ENCODE measurements at regions not wholly inside any gene's neighbourhood (a gene's known extent, or its start where the extent isn't known, plus 50 kb on each side); places are given as distances from the start of the nearest gene placed in this dataset.
A peak's percentile ranks its signal among the peaks of the same experiment; 100 is the strongest.

- no peak for FAIRE-seq
- TF ChIP-seq CHD2 (IDR thresholded peaks at IDR 0.05; ENCODE audit: low read length, partially characterized antibody), result no peak
- TF ChIP-seq ESRRA (IDR thresholded peaks at IDR 0.05; ENCODE audit: borderline replicate concordance, low read length), result no peak
- no peak for TF ChIP-seq SREBF2 (IDR thresholded peaks at IDR 0.05)
- TF ChIP-seq POLR2A (IDR thresholded peaks at IDR 0.05; ENCODE audit: low read length), result no peak
- TF ChIP-seq HOXB5 (CRISPR knock-in tag; IDR thresholded peaks at IDR 0.05), result no peak
- TF ChIP-seq MAZ (IDR thresholded peaks at IDR 0.05; ENCODE audit: borderline replicate concordance, low read depth, low read length), result no peak
- no peak for TF ChIP-seq NFE2L2 (conservative IDR thresholded peaks at IDR 0.05; ENCODE audit: low read length)
- TF ChIP-seq FOSB (CRISPR knock-in tag; IDR thresholded peaks at IDR 0.05), result no peak
- TF ChIP-seq BCL3 (IDR thresholded peaks at IDR 0.05), result no peak
- TF ChIP-seq ZSCAN20 (CRISPR knock-in tag; IDR thresholded peaks at IDR 0.05), result no peak
- TF ChIP-seq NPAS2 (CRISPR knock-in tag; IDR thresholded peaks at IDR 0.05; ENCODE audit: borderline replicate concordance), result no peak
- Histone ChIP-seq H3K4me3 (no peak overlapping the region), H3K4me1 (no peaks in the 10 kb centered on the region), H3K4me2 (no peak overlapping the region), H3K9me3 (no peaks in the 10 kb centered on the region), H3K27ac (0 out of 6 replicates have a peak overlapping the region, but pooled peaks of 1 of the 2 experiments have one; percentile 14)
- ChIA-PET POLR2A (no interaction called here), CTCF (interaction anchor here (1.2 kb wide), 1 partner anchor 10 kb away, joined by 5 read pairs; no protein-coding TSS in a partner anchor)
- WGBS (ENCODE audit: missing lambda C conversion rate), result 40% methylated on average over 4 of the region's 4 CpGs
- DNase-seq (ENCODE audit: low read depth in 1 of 2, low spot score in 1 of 2), result no peak
- ATAC-seq, result no peak
Observed at GRCh38 chr17:71189493-71189831, 931.4 kb upstream of the SOX9 start.

GRCh38 chr17:71192039-71192555 is 928.7 kb upstream of the SOX9 start:
- DNase-seq (ENCODE audit: low read depth in 1 of 2, low spot score in 1 of 2), result no peak
- Histone ChIP-seq H3K4me2 (no peak overlapping the region), H3K9me3 (no peaks in the 10 kb centered on the region), H3K4me3 (no peak overlapping the region), H3K27ac (no peak overlapping the region), H3K4me1 (no peaks in the 10 kb centered on the region)
- TF ChIP-seq ESRRA (IDR thresholded peaks at IDR 0.05; ENCODE audit: borderline replicate concordance, low read length), result no peak
- peak; percentile 85 for TF ChIP-seq MAFK (IDR thresholded peaks at IDR 0.05; ENCODE audit: partially characterized antibody)
- no peak for ATAC-seq
- 66% methylated on average over 2 of the region's 2 CpGs for WGBS (ENCODE audit: missing lambda C conversion rate)
- POLR2A ChIA-PET, result no interaction called here
- CTCF ChIA-PET, result no interaction called here
- FAIRE-seq, result no peak

- 6% methylated on average over 2 of the region's 2 CpGs for WGBS (ENCODE audit: missing lambda C conversion rate)
- FAIRE-seq (no peak), ATAC-seq (no peak), DNase-seq (ENCODE audit: low read depth in 1 of 2, low spot score in 1 of 2) (no peak)
- H3K4me2 ChIP-seq, result no peak overlapping the region
- no peak overlapping the region for H3K4me3 ChIP-seq
- no peak overlapping the region for H3K27ac ChIP-seq
- ChIA-PET POLR2A (no interaction called here), CTCF (no interaction called here)
- TF ChIP-seq CEBPB (IDR thresholded peaks at IDR 0.05), result no peak
- TF ChIP-seq GATA3 (IDR thresholded peaks at IDR 0.05; ENCODE audit: borderline replicate concordance), result no peak
- TF ChIP-seq POLR2AphosphoS2 (conservative IDR thresholded peaks at IDR 0.05; ENCODE audit: low read length), result no peak
- TF ChIP-seq USF2 (IDR thresholded peaks at IDR 0.05), result no peak
- TF ChIP-seq ZNF302 (CRISPR knock-in tag; IDR thresholded peaks at IDR 0.05), result no peak
- TF ChIP-seq EHMT2 (IDR thresholded peaks at IDR 0.05; ENCODE audit: low read depth), result no peak
- TF ChIP-seq ATOH8 (CRISPR knock-in tag; IDR thresholded peaks at IDR 0.05; ENCODE audit: low read depth), result no peak
- no peak for TF ChIP-seq RCOR1 (IDR thresholded peaks at IDR 0.05; ENCODE audit: low read depth, low read length)
- TF ChIP-seq PBX3 (IDR thresholded peaks at IDR 0.05), result no peak
- no peak for TF ChIP-seq RAD21 (conservative IDR thresholded peaks at IDR 0.05 in 1 of 2, IDR thresholded peaks at IDR 0.05 in 1 of 2)
- TF ChIP-seq PHF8 (IDR thresholded peaks at IDR 0.05; ENCODE audit: borderline replicate concordance, low read depth), result no peak
- TF ChIP-seq NR3C1 (IDR thresholded peaks at IDR 0.05), result no peak
- TF ChIP-seq CHD2 (IDR thresholded peaks at IDR 0.05; ENCODE audit: low read length, partially characterized antibody), result no peak
- no peaks in the 10 kb centered on the region for H3K9me3 ChIP-seq
- no peaks in the 10 kb centered on the region for H3K4me1 ChIP-seq
Observed at GRCh38 chr17:71192848-71193247, 928.0 kb upstream of the SOX9 start.
